ENCODE measurements at regions not wholly inside any gene's neighbourhood (a gene's known extent, or its start where the extent isn't known, plus 50 kb on each side); places are given as distances from the start of the nearest gene placed in this dataset.

DNA sequence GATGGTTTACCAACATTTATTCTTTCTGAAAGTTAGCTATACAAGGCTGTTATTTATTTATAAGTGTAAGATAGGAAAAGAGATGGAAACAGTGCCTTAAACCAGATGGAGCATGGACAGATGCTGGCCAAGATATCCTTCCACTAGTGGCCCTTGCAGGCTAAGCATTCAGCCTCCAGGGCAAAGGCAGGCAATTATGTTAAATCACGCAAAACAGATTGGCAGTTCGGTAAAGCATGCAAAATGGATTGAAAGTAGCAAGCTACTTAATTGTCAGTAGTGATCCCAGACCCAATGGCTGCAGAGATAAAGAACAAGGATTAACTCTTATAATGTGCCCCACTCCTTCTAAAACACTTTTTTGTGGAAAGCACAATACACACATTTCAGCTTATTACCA, 105.4 kb upstream of the MAP4K3 start:
- no TSS peak for BruUV-seq (replicated peaks)
- CTCF ChIA-PET, result no interaction called here
- intact Hi-C loops (cut with micrococcal nuclease; ENCODE audit: unreplicated experiment) (no loop called here), in situ Hi-C loops (cut with HindIII; ENCODE audit: low pct_unique_long_range_greater_than_20kb, low sequenced_read_pairs) (no loop called here)
- no peak for DNase-seq (ENCODE audit: low read depth, low spot score)
- TF ChIP-seq, protein P1, sequence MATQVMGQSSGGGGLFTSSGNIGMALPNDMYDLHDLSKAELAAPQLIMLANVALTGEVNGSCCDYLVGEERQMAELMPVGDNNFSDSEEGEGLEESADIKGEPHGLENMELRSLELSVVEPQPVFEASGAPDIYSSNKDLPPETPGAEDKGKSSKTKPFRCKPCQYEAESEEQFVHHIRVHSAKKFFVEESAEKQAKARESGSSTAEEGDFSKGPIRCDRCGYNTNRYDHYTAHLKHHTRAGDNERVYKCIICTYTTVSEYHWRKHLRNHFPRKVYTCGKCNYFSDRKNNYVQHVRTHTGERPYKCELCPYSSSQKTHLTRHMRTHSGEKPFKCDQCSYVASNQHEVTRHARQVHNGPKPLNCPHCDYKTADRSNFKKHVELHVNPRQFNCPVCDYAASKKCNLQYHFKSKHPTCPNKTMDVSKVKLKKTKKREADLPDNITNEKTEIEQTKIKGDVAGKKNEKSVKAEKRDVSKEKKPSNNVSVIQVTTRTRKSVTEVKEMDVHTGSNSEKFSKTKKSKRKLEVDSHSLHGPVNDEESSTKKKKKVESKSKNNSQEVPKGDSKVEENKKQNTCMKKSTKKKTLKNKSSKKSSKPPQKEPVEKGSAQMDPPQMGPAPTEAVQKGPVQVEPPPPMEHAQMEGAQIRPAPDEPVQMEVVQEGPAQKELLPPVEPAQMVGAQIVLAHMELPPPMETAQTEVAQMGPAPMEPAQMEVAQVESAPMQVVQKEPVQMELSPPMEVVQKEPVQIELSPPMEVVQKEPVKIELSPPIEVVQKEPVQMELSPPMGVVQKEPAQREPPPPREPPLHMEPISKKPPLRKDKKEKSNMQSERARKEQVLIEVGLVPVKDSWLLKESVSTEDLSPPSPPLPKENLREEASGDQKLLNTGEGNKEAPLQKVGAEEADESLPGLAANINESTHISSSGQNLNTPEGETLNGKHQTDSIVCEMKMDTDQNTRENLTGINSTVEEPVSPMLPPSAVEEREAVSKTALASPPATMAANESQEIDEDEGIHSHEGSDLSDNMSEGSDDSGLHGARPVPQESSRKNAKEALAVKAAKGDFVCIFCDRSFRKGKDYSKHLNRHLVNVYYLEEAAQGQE (IDR thresholded peaks at IDR 0.05; ENCODE audit: insufficient read depth in 1 of 2, low read depth in 2 of 2, low read length in 1 of 2), result no peak
- TF ChIP-seq SIN3A (IDR thresholded peaks at IDR 0.05; ENCODE audit: borderline replicate concordance, insufficient read depth, low read depth, low read length) (no peak), TCF7L2 (IDR thresholded peaks at IDR 0.05; ENCODE audit: low read depth, low read length) (no peak), POLR2AphosphoS5 (IDR thresholded peaks at IDR 0.05; ENCODE audit: low read depth, low read length) (no peak)
- TF ChIP-seq, protein P2, sequence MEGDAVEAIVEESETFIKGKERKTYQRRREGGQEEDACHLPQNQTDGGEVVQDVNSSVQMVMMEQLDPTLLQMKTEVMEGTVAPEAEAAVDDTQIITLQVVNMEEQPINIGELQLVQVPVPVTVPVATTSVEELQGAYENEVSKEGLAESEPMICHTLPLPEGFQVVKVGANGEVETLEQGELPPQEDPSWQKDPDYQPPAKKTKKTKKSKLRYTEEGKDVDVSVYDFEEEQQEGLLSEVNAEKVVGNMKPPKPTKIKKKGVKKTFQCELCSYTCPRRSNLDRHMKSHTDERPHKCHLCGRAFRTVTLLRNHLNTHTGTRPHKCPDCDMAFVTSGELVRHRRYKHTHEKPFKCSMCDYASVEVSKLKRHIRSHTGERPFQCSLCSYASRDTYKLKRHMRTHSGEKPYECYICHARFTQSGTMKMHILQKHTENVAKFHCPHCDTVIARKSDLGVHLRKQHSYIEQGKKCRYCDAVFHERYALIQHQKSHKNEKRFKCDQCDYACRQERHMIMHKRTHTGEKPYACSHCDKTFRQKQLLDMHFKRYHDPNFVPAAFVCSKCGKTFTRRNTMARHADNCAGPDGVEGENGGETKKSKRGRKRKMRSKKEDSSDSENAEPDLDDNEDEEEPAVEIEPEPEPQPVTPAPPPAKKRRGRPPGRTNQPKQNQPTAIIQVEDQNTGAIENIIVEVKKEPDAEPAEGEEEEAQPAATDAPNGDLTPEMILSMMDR (IDR thresholded peaks at IDR 0.05), result no peak
- H3K27ac ChIP-seq (ENCODE audit: low read length), result no peak overlapping the region
- no peaks in the 10 kb centered on the region for H3K36me3 ChIP-seq (ENCODE audit: control insufficient read depth, insufficient read depth, low read length)
- H3K27me3 ChIP-seq (ENCODE audit: control insufficient read depth, insufficient read depth, low read length), result no peaks in the 10 kb centered on the region
- no peak overlapping the region for H3K4me3 ChIP-seq (ENCODE audit: low read depth in 2 of 2, low read length in 2 of 2)
- no peaks in the 10 kb centered on the region for H3K4me1 ChIP-seq (ENCODE audit: control insufficient read depth, insufficient read depth, low read length)
- H3K9me3 ChIP-seq (ENCODE audit: control insufficient read depth, insufficient read depth, low read depth, low read length), result peaks cover under 1% of the 10 kb centered on the region; the same call in 1 of the 2 replicates
- ATAC-seq, result no peak
- POLR2A ChIA-PET, result no interaction called here

- BruUV-seq (replicated peaks), result no TSS peak
- ATAC-seq (no peak), DNase-seq (ENCODE audit: low read depth, low spot score) (no peak)
- H3K27ac ChIP-seq (ENCODE audit: low read length), result no peak overlapping the region
- no peaks in the 10 kb centered on the region for H3K36me3 ChIP-seq (ENCODE audit: control insufficient read depth, insufficient read depth, low read length)
- no peaks in the 10 kb centered on the region for H3K4me1 ChIP-seq (ENCODE audit: control insufficient read depth, insufficient read depth, low read length)
- in situ Hi-C loops (cut with HindIII; ENCODE audit: low pct_unique_long_range_greater_than_20kb, low sequenced_read_pairs) (no loop called here), intact Hi-C loops (cut with micrococcal nuclease; ENCODE audit: unreplicated experiment) (no loop called here)
- no peak overlapping the region for H3K4me3 ChIP-seq (ENCODE audit: low read depth in 2 of 2, low read length in 2 of 2)
- H3K9me3 ChIP-seq (ENCODE audit: control insufficient read depth, insufficient read depth, low read depth, low read length), result peaks cover 3% of the 10 kb centered on the region; the same call in 1 of the 2 replicates
- TF ChIP-seq, protein P2 (IDR thresholded peaks at IDR 0.05), result no peak
- TF ChIP-seq SIN3A (IDR thresholded peaks at IDR 0.05; ENCODE audit: borderline replicate concordance, insufficient read depth, low read depth, low read length), result no peak
- TF ChIP-seq POLR2AphosphoS5 (IDR thresholded peaks at IDR 0.05; ENCODE audit: low read depth, low read length), result no peak
- TF ChIP-seq TCF7L2 (IDR thresholded peaks at IDR 0.05; ENCODE audit: low read depth, low read length), result no peak
- TF ChIP-seq, protein P1 (IDR thresholded peaks at IDR 0.05; ENCODE audit: insufficient read depth in 1 of 2, low read depth in 2 of 2, low read length in 1 of 2), result no peak
- POLR2A ChIA-PET, result no interaction called here
- CTCF ChIA-PET, result no interaction called here
- no peaks in the 10 kb centered on the region for H3K27me3 ChIP-seq (ENCODE audit: control insufficient read depth, insufficient read depth, low read length)
Observed at GRCh38 chr2:39545957-39546356, 108.9 kb upstream of the MAP4K3 start.

Measured in Panc1 (cell line).